ENCODE measurements at regions not wholly inside any gene's neighbourhood (a gene's known extent, or its start where the extent isn't known, plus 50 kb on each side); places are given as distances from the start of the nearest gene placed in this dataset.

- no peak for DNase-seq
Measured at GRCh38 chr10:21315645-21316220, 209.7 kb downstream of the SKIDA1 start.

- no peak for DNase-seq
Measured at GRCh38 chr10:21314906-21315644, 210.4 kb downstream of the SKIDA1 start.

- DNase-seq: no peak
Measured at GRCh38 chr10:21314111-21314626, 211.3 kb downstream of the SKIDA1 start.

- DNase-seq: no peak
Measured at GRCh38 chr10:21313691-21314090, 211.8 kb downstream of the SKIDA1 start.

- DNase-seq: no peak
Measured at GRCh38 chr10:21311426-21311825, 214.1 kb downstream of the SKIDA1 start.

GRCh38 chr10:21309427-21309826 is 216.1 kb downstream of the SKIDA1 start:
- no peak for DNase-seq

GRCh38 chr10:21308946-21309345 is 216.5 kb downstream of the SKIDA1 start:
- no peak for DNase-seq

GRCh38 chr10:21308018-21308417 is 217.5 kb downstream of the SKIDA1 start:
- no peak for DNase-seq

GRCh38 chr10:21304608-21305007 is 220.9 kb downstream of the SKIDA1 start:
- DNase-seq: no peak

- DNase-seq: no peak
Measured at GRCh38 chr10:21304198-21304597, 221.3 kb downstream of the SKIDA1 start.

GRCh38 chr10:21300551-21300950 is 224.9 kb downstream of the SKIDA1 start:
- no peak for DNase-seq

- DNase-seq: no peak
Measured at GRCh38 chr10:21299330-21299729, 226.2 kb downstream of the SKIDA1 start.

GRCh38 chr10:21298701-21299100 is 226.8 kb downstream of the SKIDA1 start:
- DNase-seq: no peak

- DNase-seq: peak; percentile 54
Measured at GRCh38 chr10:21297603-21298383, 227.7 kb downstream of the SKIDA1 start.

GRCh38 chr10:21296575-21297355 is 228.7 kb downstream of the SKIDA1 start:
- peak; percentile 71 for DNase-seq

- DNase-seq: peak; percentile 39
Measured at GRCh38 chr10:21293518-21294356, 231.7 kb downstream of the SKIDA1 start.

- no peak for DNase-seq
Measured at GRCh38 chr10:21292763-21293517, 232.5 kb downstream of the SKIDA1 start.

GRCh38 chr10:21290499-21291160 is 234.9 kb downstream of the SKIDA1 start:
- DNase-seq: no peak

GRCh38 chr10:21289961-21290360 is 235.5 kb downstream of the SKIDA1 start:
- DNase-seq: no peak

- DNase-seq: no peak
Measured at GRCh38 chr10:21289271-21289670, 236.2 kb downstream of the SKIDA1 start.
